ENCODE measurements at regions not wholly inside any gene's neighbourhood (a gene's known extent, or its start where the extent isn't known, plus 50 kb on each side); places are given as distances from the start of the nearest gene placed in this dataset.

DNA sequence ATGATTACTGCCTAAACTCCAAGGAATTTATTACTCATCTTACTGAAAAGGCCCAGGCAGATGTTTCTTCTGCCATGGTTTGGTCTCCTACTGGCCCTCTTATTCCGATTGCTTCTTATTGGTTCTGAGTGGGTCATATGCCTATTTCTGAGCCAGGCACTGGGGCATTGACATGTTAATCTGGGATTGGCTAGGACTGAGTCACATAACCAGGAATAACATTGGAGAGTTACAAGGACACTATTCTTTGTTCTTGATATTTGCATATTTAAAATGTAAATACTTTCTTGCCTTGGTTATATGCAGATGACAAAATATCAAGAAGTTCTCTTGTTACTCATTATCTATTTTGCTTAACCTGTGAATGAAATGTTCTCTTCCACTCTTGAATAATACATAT lies 534.4 kb upstream of the SLC39A10 start:
- no peak for TF ChIP-seq CTCF (IDR thresholded peaks at IDR 0.05)
- no peak for TF ChIP-seq POLR2A (IDR thresholded peaks at IDR 0.05)

Measured in lower leg skin (tissue), 3 donors.